ENCODE measurements at regions not wholly inside any gene's neighbourhood (a gene's known extent, or its start where the extent isn't known, plus 50 kb on each side); places are given as distances from the start of the nearest gene placed in this dataset.

DNA sequence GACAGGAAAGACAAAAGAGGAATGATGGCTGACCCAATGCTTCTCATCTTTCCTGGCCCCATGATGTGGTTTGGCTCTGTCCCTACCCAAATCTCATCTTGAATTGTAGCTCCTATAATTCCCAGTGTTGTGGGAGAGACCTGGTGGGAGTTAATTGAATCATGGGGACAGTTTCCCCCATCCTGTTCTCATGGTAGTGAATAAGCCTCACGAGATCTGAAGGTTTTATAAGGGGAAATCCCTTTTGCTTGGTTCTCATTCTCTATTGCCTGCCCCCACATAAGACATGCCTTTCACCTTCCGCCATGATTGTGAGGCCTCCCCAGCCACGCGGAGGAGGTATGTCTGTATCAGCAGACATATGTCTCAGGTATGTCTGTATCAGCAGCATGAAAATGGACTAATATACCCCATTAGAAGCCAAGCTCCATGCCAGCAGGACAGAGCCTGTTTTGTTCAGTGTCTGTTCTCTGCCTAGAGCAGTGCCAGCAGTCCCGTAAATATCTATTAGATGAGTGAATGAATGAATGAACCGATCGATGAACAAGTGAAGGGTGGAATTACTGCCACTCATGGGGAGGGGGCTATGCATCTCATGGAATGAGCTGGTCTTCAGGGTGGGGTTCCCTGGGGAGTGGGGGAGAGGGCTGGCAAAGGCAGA lies 304.4 kb downstream of the SOX9 start:
- no peak for DNase-seq (ENCODE audit: low read depth, low spot score)

DNA sequence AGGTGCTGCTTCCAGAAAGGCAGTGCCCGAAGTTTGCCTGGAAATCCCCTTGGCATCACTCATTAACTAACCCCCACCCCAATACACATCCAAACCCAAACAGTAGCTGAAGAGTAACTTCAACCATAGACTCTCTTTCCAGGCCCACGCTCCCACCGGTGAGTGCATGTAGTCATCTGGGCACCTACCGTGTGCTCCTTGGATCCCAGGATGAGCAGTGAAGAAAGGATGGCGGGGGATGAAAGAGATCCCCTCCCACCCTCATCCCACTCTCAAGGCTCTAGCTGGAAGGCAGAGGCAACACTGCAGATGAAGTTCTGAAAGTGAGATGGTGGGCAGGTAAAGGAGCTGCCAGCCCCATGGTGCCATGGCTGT lies 305.0 kb downstream of the SOX9 start:
- DNase-seq (ENCODE audit: low read depth, low spot score) = no peak

DNA sequence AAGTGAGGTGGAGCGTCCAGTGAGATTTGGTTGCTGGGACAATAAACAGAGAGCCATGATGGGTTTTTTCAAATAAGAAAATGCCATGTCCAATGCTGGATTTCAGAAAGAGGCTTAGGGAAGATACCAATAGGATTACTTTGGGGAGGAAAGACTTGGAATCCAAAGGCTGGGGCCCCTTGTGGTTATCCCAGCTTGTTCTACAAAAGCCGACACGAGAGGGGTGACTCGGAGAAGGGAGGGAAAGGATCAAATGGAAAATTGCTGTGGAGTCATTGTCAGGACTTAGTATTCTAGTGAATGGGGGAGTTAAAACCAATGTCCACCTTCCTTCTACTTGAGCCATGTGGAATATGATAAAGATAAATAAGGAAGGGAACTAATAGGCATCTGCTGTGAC lies 305.5 kb downstream of the SOX9 start:
- no peak for DNase-seq (ENCODE audit: low read depth, low spot score)

DNA sequence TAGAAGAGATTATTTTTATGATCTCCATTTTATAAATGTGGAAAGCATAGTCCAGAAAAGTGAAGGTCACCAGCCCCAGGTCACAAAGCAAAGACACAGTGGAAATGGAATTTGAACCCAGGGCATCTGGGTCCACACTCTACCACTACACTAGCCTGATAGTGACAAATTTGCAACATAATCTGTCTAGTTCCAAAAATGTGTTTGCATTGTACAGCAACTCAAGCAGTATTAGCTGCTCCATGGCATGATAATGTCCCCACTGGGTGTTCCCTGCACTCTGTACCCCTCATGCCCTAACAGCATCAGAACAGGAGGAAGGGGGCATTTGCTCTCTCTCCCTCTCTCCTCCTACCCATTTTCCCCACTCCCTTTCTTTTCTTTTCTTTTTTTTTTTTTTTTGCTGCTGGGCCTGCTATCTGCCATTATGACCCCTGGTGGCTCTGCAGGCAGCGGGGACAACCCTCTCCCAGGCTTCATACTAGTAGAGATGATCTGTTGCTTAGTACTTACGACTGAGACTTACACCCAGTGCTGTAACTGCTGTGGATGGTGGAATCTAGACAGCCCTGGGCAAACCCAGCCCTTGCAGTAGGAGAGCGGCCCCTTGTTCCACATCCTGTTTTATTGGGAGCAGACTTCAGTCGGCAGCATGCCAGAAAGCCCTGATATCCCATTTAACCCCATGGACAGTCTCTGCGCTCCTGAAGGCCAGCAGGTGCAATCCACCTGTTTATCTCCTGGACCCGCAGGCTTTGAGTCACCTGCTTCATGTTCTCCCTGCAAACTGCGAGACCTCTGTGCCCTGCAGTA lies 306.3 kb downstream of the SOX9 start:
- DNase-seq (ENCODE audit: low read depth, low spot score) = no peak

- DNase-seq (ENCODE audit: low read depth, low spot score) = no peak
These were observed 306.9 kb downstream of the SOX9 start for GRCh38 chr17:72427761-72428109.

DNA sequence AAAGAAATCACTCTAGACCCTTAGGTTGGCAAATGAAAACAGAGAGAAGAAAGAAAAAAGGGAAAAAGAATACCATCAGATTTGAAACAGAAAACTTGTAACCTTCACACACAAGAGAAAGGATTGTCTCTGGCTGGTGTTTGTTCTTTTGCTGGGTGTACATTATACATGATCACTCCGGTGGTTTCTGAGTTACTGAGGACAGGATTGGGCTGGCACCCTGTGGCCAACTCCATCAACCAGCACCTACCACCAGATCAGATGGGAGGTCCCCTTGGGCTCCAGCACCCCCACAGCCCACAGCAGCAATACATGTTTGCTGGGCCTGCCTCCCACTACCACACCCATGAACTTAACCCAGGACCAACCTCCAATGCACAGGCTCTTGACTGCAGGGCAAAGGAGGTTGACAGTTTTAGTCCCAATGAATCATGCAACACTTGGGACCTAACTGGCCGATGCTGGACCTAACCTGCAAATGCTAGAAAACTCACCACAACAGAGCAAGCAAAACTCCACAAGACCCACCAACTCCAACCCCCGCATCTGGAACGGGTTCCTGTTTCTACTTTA lies 308.3 kb downstream of the SOX9 start:
- no peak for DNase-seq (ENCODE audit: low read depth, low spot score)

DNA sequence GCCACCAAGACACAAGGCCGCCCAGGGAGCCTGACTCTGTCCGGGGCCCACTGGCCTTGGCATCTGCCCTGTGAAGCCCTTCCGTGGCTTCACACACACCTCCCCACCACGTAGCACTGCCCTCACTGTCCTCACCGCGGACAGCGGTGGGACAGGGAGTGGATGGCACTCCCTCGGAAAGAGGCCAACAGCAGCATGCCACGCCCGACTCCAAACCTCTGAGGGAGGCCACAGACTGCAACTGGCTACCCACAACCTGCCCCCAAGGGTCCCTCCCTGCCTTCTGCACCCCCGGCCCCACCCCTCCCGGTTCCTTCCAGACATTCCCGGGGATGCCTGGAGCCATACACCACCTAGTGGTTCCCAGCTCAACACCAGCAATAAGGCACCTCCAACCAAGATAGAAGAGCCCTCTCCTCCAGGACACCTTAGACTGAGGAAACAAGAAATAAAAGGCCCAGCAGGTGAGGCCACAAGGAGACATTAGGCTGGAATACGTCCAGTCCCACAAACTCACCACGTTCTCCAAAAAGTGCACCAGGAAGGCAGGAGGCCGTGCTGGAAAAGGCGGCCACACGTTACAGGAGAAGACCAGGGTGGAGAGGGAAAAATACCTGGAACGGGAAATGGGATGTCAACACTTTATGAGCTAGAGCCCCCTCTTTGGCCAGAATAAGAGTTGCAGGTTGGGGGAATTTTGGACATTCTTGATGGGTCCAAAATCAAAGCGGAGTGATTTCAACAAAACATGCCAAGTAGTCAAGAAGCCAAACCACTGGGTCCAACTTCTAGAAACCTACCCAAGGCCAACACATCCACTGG lies 310.0 kb downstream of the SOX9 start:
- DNase-seq (ENCODE audit: low read depth, low spot score) = no peak

- DNase-seq (ENCODE audit: low read depth, low spot score) = no peak
These were observed 311.4 kb downstream of the SOX9 start for GRCh38 chr17:72432143-72432621.

DNA sequence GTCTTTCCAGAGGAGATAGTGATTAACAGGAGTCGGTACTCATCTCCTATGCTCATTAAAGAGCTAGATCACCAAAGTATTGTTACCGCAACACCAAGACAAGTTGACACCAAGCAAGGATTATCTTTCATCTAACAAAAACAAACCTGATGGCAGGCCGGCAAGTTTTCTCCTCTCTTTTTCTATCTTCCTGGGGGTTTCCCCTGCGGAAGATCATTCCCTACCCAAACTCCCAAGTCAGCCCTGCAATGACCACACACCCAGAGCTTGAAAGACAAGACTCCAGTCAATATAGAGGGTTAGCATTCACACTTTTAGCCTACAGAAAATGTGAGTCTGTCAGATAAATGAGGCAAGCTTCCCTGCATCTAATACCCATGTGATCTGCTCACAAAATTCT lies 312.1 kb downstream of the SOX9 start:
- no peak for DNase-seq (ENCODE audit: low read depth, low spot score)

DNA sequence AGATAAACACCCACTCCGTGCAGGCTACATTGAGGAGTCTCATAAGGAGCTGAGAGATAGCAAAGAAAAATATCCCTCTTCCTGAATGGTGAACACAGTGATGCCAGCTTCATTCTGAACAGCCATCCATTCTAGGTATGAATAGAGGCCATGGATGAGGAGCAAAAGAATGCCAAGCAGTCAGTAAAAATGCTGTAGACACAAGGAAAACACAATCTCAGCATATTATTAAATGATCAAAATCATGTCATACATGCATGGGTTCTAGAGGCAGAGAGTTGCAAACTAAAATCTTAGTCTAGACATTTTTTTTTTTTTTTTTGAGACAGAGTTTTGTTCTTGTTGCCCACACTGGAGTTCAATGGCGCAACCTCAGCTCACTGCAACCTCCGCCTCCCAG lies 313.0 kb downstream of the SOX9 start:
- no peak for DNase-seq (ENCODE audit: low read depth, low spot score)

DNA sequence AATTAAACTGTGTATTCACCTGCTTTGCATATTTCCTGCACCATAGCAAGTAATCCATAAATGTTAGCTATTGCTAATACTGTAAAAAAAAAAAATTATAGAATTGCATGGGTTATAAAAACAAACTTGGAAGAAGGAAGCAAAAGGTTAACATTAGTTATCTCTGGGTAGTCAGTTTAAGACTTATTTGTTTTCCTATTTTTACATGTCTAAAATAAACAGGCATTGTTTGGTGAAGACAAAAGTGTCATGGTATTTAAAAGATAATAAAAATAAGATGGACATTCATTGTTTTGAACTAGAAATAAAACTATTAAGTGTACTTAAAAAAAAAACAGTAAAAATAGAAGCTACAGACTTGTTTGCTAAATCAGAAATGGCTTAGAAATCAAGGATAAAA lies 313.8 kb downstream of the SOX9 start:
- no peak for DNase-seq (ENCODE audit: low read depth, low spot score)

GRCh38 chr17:72434991-72435618 lies 314.3 kb downstream of the SOX9 start:
- DNase-seq (ENCODE audit: low read depth, low spot score) = no peak

DNA sequence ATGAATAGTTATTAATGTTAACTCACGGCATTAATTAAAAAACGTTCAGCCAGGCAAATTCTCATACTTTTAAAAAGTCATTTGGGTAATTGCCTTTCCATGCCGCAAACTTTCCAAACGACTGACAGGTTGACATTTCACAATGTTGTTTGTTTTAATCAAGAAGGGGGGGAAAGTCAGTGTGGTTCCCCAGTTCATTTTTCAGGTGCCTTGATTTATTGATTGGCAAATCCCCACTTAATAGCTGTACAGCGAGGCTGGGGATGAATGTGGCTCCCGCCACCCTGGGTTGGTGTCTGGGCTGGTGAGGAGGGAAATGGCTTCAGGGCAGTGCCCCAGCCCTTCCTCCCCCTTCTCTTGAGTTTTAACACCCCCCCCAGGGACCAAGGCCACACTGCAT lies 318.0 kb downstream of the SOX9 start:
- no peak for DNase-seq (ENCODE audit: low read depth, low spot score)

DNA sequence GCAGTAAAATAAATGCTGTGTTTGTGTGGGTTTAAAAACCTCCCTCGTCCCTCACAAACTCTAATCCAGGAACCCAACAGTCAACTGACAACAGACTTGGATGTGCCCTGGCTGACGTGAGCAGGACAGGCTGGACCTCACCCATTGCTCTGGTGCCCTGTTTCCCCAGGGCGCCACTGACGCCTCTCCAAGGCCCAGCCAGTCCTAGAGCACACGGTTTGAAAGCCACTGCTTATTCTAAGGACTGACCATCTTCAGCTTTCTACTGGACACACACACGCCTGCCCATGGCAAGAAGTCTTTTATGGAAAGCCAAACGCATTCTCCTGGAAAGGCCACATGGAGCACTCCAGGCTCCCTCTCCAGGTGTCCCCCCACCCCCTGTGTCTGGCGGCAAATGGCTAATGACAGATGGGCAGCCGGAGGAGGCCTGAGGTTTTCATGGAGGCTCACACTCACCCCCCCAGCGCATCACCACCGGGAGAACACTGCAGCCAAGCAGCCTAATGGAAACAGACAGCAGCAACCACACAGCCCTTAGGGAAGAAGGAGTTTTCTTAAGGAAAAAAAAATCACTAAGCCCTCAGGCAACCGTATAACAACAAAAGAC lies 319.2 kb downstream of the SOX9 start:
- no peak for DNase-seq (ENCODE audit: low read depth, low spot score)

DNA sequence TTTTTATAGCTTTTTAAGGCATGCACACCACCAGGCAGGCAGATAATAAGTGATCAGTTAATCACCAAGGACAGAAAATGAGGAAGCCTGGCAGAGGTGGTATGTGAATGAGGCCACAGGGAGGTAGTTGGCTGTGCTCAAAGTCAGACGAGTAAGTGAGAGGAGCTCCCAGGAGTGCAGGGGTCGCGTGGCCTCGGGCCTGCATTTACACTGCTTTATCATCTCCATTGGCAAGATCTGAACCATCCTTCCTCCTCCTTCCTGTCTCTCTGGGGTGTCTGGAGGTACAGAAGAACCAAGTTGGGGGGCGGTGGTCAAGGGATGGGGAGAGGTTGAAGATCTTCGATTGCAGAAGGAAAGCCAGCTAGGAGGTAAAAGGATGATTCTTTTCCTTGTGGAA lies 320.1 kb downstream of the SOX9 start:
- no peak for DNase-seq (ENCODE audit: low read depth, low spot score)

- DNase-seq (ENCODE audit: low read depth, low spot score) = no peak
These were observed 321.1 kb downstream of the SOX9 start for GRCh38 chr17:72441909-72442308.

DNA sequence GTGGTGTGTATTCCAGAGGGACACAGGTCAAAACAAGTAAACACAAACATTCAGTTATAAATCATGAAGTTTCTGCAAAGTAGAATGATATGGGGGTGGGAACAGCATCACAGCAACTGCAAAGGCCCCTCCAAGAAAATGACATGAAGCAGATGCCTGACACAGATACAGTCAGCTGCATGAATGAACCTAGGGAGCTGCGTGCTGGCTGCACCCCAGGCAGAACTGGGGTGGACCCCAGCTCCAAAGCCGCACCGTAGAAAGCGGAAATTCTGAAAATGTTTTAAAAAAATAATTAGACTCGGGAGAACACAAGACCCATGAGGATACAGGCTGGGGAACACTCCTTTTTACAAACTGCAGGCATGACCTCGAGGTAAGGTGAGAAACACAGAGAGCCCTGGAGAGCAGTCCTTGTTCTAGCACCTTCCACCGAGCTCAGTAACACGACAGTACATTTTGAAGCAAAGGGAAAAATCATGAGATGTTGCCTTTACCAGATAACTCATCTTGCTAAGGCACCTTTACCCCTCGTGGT lies 323.8 kb downstream of the SOX9 start:
- DNase-seq (ENCODE audit: low read depth, low spot score) = no peak

DNA sequence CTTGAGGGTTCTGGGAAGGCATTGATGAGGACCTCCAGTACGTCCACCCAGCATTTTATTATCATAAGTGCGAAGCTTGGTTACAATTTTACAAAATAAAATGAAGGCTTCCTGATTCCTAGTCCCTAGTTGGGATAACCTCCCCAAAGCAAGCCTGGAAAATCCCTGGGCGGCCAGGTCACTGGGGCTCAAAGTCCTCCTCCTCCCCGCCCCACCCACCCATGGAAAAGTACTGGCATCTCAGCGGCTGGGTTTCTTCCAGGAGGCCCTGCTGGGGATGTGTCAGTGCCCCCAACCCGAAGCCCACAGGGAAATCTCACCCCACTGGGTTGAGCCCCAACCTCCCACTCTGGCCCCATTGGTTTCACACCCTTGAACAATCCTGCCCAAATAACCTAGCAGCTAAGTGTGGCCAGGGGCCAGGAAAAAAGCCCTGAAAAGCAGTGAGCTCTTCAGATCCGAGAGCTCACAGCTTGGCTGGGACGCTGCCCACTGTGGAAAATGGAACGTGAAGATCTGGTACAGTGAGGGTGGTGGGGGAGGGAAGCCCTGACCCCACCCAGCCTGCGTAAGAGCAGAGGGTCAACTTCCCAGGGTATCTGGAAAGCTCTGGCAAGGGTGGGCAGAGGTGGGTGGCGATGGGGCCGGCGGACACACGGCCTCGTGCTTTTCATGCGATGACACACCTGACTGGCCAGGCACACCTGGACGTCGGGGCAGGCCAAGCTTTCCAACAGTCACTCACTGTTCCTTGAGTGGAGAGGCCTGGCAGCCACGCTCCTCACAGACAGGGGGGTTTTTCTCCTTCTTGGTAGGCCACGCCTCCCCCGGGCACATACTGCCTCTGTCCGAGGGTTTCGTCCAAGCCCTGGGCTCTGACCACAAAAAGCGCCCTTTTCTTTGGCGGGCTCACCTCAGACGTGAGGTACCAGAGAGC lies 324.5 kb downstream of the SOX9 start:
- DNase-seq (ENCODE audit: low read depth, low spot score) = no peak

GRCh38 chr17:72446118-72446517 lies 325.3 kb downstream of the SOX9 start:
- DNase-seq (ENCODE audit: low read depth, low spot score) = no peak
